ENCODE measurements at regions not wholly inside any gene's neighbourhood (a gene's known extent, or its start where the extent isn't known, plus 50 kb on each side); places are given as distances from the start of the nearest gene placed in this dataset.

- Histone ChIP-seq H3K9me3 (no peaks in the 10 kb centered on the region), H3K4me1 (no peaks in the 10 kb centered on the region), H3K4me3 (no peak overlapping the region), H3K27ac (no peak overlapping the region), H3K27me3 (no peaks in the 10 kb centered on the region), H3K36me3 (replicated peaks in 1 of 2; ENCODE audit: insufficient read depth in 1 of 2, low read depth in 2 of 2) (no peaks in the 10 kb centered on the region)
- ATAC-seq = no peak
- intact Hi-C loops (cut with DNase I) = no loop called here
- TF ChIP-seq, protein P1, sequence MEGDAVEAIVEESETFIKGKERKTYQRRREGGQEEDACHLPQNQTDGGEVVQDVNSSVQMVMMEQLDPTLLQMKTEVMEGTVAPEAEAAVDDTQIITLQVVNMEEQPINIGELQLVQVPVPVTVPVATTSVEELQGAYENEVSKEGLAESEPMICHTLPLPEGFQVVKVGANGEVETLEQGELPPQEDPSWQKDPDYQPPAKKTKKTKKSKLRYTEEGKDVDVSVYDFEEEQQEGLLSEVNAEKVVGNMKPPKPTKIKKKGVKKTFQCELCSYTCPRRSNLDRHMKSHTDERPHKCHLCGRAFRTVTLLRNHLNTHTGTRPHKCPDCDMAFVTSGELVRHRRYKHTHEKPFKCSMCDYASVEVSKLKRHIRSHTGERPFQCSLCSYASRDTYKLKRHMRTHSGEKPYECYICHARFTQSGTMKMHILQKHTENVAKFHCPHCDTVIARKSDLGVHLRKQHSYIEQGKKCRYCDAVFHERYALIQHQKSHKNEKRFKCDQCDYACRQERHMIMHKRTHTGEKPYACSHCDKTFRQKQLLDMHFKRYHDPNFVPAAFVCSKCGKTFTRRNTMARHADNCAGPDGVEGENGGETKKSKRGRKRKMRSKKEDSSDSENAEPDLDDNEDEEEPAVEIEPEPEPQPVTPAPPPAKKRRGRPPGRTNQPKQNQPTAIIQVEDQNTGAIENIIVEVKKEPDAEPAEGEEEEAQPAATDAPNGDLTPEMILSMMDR (IDR thresholded peaks at IDR 0.05) = no peak
- TF ChIP-seq POLR2A (IDR thresholded peaks at IDR 0.05) = no peak
- WGBS, 2 donors = 31 to 35% methylated on average over 4 of the region's 4 CpGs
- no peak for DNase-seq
Observed at GRCh38 chr2:186399082-186399644, 86.9 kb upstream of the ZC3H15 start.

DNA sequence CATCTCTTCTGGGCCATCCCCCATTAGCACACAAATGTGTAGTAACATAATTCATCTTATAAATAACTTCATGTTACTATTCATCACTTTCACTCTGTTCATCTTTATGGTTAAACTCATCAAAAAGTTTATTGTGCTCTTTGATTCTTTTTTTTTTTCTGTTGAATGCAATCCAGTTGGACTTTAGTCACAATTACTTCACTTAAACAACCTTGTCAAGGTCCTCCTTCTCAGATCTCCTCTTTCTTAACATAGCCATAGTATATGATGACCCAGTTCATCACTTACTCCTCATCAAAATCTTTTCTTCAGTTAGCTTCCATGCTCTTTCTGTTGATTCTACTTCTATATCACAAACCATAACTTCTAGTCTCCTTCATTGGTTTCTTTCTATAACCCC lies 80.2 kb upstream of the ZC3H15 start:
- no peak for ATAC-seq
- H3K27me3 ChIP-seq = no peaks in the 10 kb centered on the region

DNA sequence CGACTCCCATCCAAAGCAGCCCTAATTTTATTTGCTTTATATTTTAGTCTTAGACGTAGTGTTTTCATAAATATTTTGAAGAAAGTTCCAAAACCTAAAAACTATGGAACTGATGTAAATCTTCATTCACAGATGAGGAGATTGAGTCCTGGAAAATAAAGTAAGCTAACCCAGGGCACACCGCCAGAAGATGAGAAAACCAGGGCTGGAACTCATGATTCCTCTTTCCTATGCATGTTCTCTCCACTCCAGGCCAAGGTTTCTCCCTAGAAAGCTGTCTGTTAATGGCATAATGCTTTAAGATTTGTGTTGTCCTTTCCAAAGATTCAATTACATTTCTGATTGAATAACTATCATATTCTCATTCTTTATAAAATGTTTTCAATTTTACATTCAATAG lies 78.4 kb upstream of the ZC3H15 start:
- ATAC-seq (no peak), DNase-seq (no peak)
- Histone ChIP-seq H3K4me1 (no peaks in the 10 kb centered on the region), H3K27ac (no peak overlapping the region), H3K9me3 (no peaks in the 10 kb centered on the region), H3K4me3 (no peak overlapping the region), H3K27me3 (no peaks in the 10 kb centered on the region), H3K36me3 (replicated peaks in 1 of 2; ENCODE audit: insufficient read depth in 1 of 2, low read depth in 2 of 2) (no peaks in the 10 kb centered on the region)
- WGBS, 2 donors = 93 to 95% methylated on average over 3 of the region's 3 CpGs
- TF ChIP-seq POLR2A (IDR thresholded peaks at IDR 0.05) = no peak
- TF ChIP-seq, protein P1 (IDR thresholded peaks at IDR 0.05) = no peak
- intact Hi-C loops (cut with DNase I) = no loop called here

More for the DNA sequence above, 80.2 kb upstream of the ZC3H15 start:
- no peak for DNase-seq
- H3K4me3 ChIP-seq = no peak overlapping the region
- H3K9me3 ChIP-seq = no peaks in the 10 kb centered on the region
- no peaks in the 10 kb centered on the region for H3K4me1 ChIP-seq
- intact Hi-C loops (cut with DNase I) = no loop called here
- TF ChIP-seq POLR2A (IDR thresholded peaks at IDR 0.05) = no peak
- H3K27ac ChIP-seq = no peak overlapping the region
- no peaks in the 10 kb centered on the region for H3K36me3 ChIP-seq (replicated peaks in 1 of 2; ENCODE audit: insufficient read depth in 1 of 2, low read depth in 2 of 2)

GRCh38 chr2:186410802-186411201 lies 75.3 kb upstream of the ZC3H15 start:
- 97 to 100% methylated on average over 2 of the region's 2 CpGs for WGBS, 2 donors
- no peak overlapping the region for H3K27ac ChIP-seq
- no peaks in the 10 kb centered on the region for H3K4me1 ChIP-seq
- no peaks in the 10 kb centered on the region for H3K36me3 ChIP-seq (replicated peaks in 1 of 2; ENCODE audit: insufficient read depth in 1 of 2, low read depth in 2 of 2)
- no peaks in the 10 kb centered on the region for H3K27me3 ChIP-seq
- DNase-seq (no peak), ATAC-seq (no peak)
- TF ChIP-seq POLR2A (IDR thresholded peaks at IDR 0.05) = no peak
- TF ChIP-seq, protein P1 (IDR thresholded peaks at IDR 0.05) = no peak
- no peaks in the 10 kb centered on the region for H3K9me3 ChIP-seq
- H3K4me3 ChIP-seq = no peak overlapping the region
- intact Hi-C loops (cut with DNase I) = no loop called here

- H3K27me3 ChIP-seq = no peaks in the 10 kb centered on the region
- DNase-seq = peak in 3 of 4 donors; percentile 14 to 68 (median 30)
- H3K4me1 ChIP-seq = peaks cover 3% of the 10 kb centered on the region
- no peaks in the 10 kb centered on the region for H3K36me3 ChIP-seq (replicated peaks in 1 of 2; ENCODE audit: insufficient read depth in 1 of 2, low read depth in 2 of 2)
- WGBS, 2 donors = 59% methylated on average over 3 of the region's 3 CpGs
- no peak overlapping the region for H3K27ac ChIP-seq
- TF ChIP-seq POLR2A (IDR thresholded peaks at IDR 0.05) = no peak
- TF ChIP-seq, protein P1 (IDR thresholded peaks at IDR 0.05) = no peak
- peak; percentile 66 for ATAC-seq
- intact Hi-C loops (cut with DNase I) = no loop called here
- no peak overlapping the region for H3K4me3 ChIP-seq
- H3K9me3 ChIP-seq = no peaks in the 10 kb centered on the region
Observed at GRCh38 chr2:186422226-186422625, 63.8 kb upstream of the ZC3H15 start.

Measured in body of pancreas (tissue), 4 donors.